ENCODE measurements at regions not wholly inside any gene's neighbourhood (a gene's known extent, or its start where the extent isn't known, plus 50 kb on each side); places are given as distances from the start of the nearest gene placed in this dataset.

DNA sequence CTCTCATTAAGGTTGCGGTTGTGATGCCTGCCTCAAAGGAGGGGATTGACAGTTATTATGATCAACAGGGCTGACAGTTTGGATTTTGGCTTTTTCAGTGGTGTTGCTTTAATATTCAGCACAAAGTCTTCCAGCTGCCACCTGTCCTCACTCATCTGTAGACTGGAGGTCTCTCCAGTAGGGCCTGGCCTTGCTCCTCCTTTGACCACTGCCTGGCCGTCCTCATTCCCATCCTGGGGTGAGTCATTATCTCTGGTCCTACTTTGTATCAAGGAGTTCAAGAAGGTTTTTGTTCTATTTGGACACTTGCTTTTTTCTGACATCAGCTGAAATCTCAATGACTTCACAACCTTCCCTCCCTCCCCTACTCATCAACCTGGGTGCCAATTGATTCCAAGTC is 95.1 kb upstream of the ZPLD1 start:
- no peak for DNase-seq (ENCODE audit: unreplicated experiment)
- ChIA-PET POLR2A (no interaction called here), CTCF (interaction anchor here (0.6 kb wide), 1 partner anchor 1420 kb away, joined by 3 read pairs; no protein-coding TSS in a partner anchor)
- no peaks in the 10 kb centered on the region for H3K9me3 Mint-ChIP-seq (ENCODE audit: unreplicated experiment)
- intact Hi-C loops (cut with micrococcal nuclease): no loop called here
- no peaks in the 10 kb centered on the region for H3K4me1 Mint-ChIP-seq (ENCODE audit: insufficient read depth, unreplicated experiment)
- H3K4me3 Mint-ChIP-seq (ENCODE audit: unreplicated experiment): no peak overlapping the region
- no peak overlapping the region for H3K27ac Mint-ChIP-seq (ENCODE audit: low read depth, unreplicated experiment)
- BruUV-seq (replicated peaks): no TSS peak
- TF ChIP-seq, protein P1, sequence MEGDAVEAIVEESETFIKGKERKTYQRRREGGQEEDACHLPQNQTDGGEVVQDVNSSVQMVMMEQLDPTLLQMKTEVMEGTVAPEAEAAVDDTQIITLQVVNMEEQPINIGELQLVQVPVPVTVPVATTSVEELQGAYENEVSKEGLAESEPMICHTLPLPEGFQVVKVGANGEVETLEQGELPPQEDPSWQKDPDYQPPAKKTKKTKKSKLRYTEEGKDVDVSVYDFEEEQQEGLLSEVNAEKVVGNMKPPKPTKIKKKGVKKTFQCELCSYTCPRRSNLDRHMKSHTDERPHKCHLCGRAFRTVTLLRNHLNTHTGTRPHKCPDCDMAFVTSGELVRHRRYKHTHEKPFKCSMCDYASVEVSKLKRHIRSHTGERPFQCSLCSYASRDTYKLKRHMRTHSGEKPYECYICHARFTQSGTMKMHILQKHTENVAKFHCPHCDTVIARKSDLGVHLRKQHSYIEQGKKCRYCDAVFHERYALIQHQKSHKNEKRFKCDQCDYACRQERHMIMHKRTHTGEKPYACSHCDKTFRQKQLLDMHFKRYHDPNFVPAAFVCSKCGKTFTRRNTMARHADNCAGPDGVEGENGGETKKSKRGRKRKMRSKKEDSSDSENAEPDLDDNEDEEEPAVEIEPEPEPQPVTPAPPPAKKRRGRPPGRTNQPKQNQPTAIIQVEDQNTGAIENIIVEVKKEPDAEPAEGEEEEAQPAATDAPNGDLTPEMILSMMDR (IDR thresholded peaks at IDR 0.05; ENCODE audit: unreplicated experiment): no peak
- H3K36me3 Mint-ChIP-seq (ENCODE audit: insufficient read depth, unreplicated experiment): no peaks in the 10 kb centered on the region
- no peaks in the 10 kb centered on the region for H3K27me3 Mint-ChIP-seq (ENCODE audit: insufficient read depth, unreplicated experiment)

DNA sequence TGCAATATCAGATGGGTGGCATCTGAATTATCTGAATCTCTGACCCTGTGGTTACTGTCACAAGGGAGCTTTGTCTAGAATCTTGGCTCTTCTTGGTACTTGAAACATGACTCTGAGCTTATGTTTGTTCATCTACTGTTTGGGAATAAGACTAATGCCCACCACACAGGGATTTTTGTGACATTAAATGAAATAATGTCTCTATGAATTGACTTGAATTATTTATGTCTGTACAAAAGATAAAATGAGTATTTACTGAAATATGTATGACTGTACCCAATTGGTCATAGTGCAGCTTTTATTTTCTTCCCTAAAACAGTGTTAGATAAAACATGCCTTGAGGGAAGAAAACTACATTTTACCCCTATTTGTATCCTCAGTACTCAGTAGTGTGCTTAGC is 87.9 kb upstream of the ZPLD1 start:
- ChIA-PET POLR2A (no interaction called here), CTCF (no interaction called here)
- intact Hi-C loops (cut with micrococcal nuclease): no loop called here
- no TSS peak for BruUV-seq (replicated peaks)
- Mint-ChIP-seq H3K4me1 (ENCODE audit: insufficient read depth, unreplicated experiment) (no peaks in the 10 kb centered on the region), H3K27me3 (ENCODE audit: insufficient read depth, unreplicated experiment) (no peaks in the 10 kb centered on the region), H3K27ac (ENCODE audit: low read depth, unreplicated experiment) (no peak overlapping the region), H3K36me3 (ENCODE audit: insufficient read depth, unreplicated experiment) (no peaks in the 10 kb centered on the region), H3K4me3 (ENCODE audit: unreplicated experiment) (no peak overlapping the region), H3K9me3 (ENCODE audit: unreplicated experiment) (peaks cover 7% of the 10 kb centered on the region)
- DNase-seq (ENCODE audit: unreplicated experiment): no peak
- TF ChIP-seq, protein P1 (IDR thresholded peaks at IDR 0.05; ENCODE audit: unreplicated experiment): no peak

DNA sequence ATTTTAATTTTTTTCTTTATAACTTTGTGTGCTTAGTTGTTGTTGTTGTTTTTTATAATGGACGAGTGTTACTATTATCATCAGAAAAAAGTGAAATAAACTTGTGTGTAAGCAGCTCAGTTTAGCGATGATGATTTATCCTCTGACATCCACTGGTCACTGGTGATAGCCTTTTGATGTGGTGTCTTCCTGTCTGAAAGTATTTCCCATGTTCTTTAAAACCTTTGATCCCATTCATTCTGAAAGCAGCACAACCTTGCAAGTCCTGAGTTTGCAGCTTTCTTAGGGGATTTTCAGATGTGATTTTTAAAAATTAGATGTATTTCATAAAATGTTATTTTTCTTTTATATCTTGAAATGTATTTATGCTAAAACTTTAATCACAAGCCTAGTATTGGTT is 85.9 kb upstream of the ZPLD1 start:
- Mint-ChIP-seq H3K4me1 (ENCODE audit: insufficient read depth, unreplicated experiment) (peaks cover 5% of the 10 kb centered on the region), H3K9me3 (ENCODE audit: unreplicated experiment) (peaks cover 7% of the 10 kb centered on the region), H3K4me3 (ENCODE audit: unreplicated experiment) (no peak overlapping the region), H3K27ac (ENCODE audit: low read depth, unreplicated experiment) (no peak overlapping the region), H3K36me3 (ENCODE audit: insufficient read depth, unreplicated experiment) (no peaks in the 10 kb centered on the region), H3K27me3 (ENCODE audit: insufficient read depth, unreplicated experiment) (no peaks in the 10 kb centered on the region)
- intact Hi-C loops (cut with micrococcal nuclease): no loop called here
- BruUV-seq (replicated peaks): no TSS peak
- ChIA-PET CTCF (interaction anchor here (0.6 to 1.6 kb wide), 3 partner anchors 9 to 546 kb away, joined by 4 read pairs; no protein-coding TSS in a partner anchor), POLR2A (interaction anchor here (0.7 kb wide), 1 partner anchor 164 kb away, joined by 4 read pairs; no protein-coding TSS in a partner anchor)
- DNase-seq (ENCODE audit: unreplicated experiment): no peak
- TF ChIP-seq, protein P1 (IDR thresholded peaks at IDR 0.05; ENCODE audit: unreplicated experiment): no peak

DNA sequence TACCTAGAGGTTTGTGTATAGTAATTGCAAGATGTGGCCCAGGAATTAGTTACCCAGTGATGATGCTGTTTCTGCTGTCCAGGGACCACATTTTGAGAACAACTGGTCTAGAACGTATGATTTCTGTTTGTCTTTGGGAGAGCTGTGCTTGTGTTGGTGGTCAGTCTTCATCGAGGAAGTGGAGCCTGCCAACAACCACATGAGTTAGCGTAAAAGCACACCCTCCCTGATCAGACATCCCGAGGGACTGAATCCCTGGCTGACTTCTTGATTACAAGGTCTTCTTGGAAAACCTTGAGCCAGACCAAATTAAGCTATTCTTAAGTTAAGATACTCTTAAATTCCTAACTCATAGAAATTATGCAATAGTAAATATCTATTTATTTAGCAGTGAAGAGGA is 81.7 kb upstream of the ZPLD1 start:
- peaks cover 30% of the 10 kb centered on the region for H3K4me1 Mint-ChIP-seq (ENCODE audit: insufficient read depth, unreplicated experiment)
- no peak for DNase-seq (ENCODE audit: unreplicated experiment)
- no TSS peak for BruUV-seq (replicated peaks)
- CTCF ChIA-PET: interaction anchor here (0.6 kb wide), 1 partner anchor 124 kb away, joined by 3 read pairs; no protein-coding TSS in a partner anchor
- no peaks in the 10 kb centered on the region for H3K36me3 Mint-ChIP-seq (ENCODE audit: insufficient read depth, unreplicated experiment)
- POLR2A ChIA-PET: interaction anchor here (0.6 to 1.5 kb wide), 4 partner anchors 10 to 44 kb away, joined by 3 to 5 read pairs (median 3); no protein-coding TSS in a partner anchor
- no peaks in the 10 kb centered on the region for H3K27me3 Mint-ChIP-seq (ENCODE audit: insufficient read depth, unreplicated experiment)
- no peak overlapping the region for H3K4me3 Mint-ChIP-seq (ENCODE audit: unreplicated experiment)
- no peaks in the 10 kb centered on the region for H3K9me3 Mint-ChIP-seq (ENCODE audit: unreplicated experiment)
- H3K27ac Mint-ChIP-seq (ENCODE audit: low read depth, unreplicated experiment): peak overlapping the region; percentile 75
- intact Hi-C loops (cut with micrococcal nuclease): loop anchor here (10.0 kb wide), 3 partner anchors 112 to 182 kb away; no protein-coding TSS in a partner anchor
- TF ChIP-seq, protein P1 (IDR thresholded peaks at IDR 0.05; ENCODE audit: unreplicated experiment): no peak
